GM12878 (cell line): ENCODE measurements at regions not wholly inside any gene's neighbourhood (a gene's known extent, or its start where the extent isn't known, plus 50 kb on each side); places are given as distances from the start of the nearest gene placed in this dataset.

ENCODE experiments used
- ATAC-seq: fragments of 200-7000 bp; cut with Tn5 transposase; 3 replicates; pipeline ENCODE4 v1.9.1; 2020; ENCODE audit warnings: mild to moderate bottlenecking, moderate library complexity
- BruUV-seq: library from RNA; stranded (reverse); fragments of 400-500 nt; replicated peaks from 2 replicates; lab custom pipeline; 2021; lab: Mats Ljungman, UMichigan
- CTCF ChIA-PET: fragments of 300-600 bp; sonication (Branson Sonifier 250); formaldehyde crosslinking; extraction: SDS; loops from one replicate; lab custom pipeline; 2021; ENCODE audit warnings: inconsistent platforms; lab: Yijun Ruan, JAX
- POLR2A ChIA-PET: fragments of 350-600 bp; formaldehyde crosslinking; extraction: SDS; loops from one replicate; lab custom pipeline; 2021; ENCODE audit warnings: inconsistent platforms; lab: Charles Lee
- RAD21 ChIA-PET: fragments of 300-600 bp; sonication (Branson Sonifier 250); formaldehyde crosslinking; loops from one replicate; lab custom pipeline; 2023; ENCODE audit warnings: antibody characterized with exemption; ENCODE audit not compliant: unreplicated experiment; lab: Charles Lee
- SMC1A ChIA-PET: fragments of 300-600 bp; sonication (Branson Sonifier 250); formaldehyde crosslinking; loops from one replicate; lab custom pipeline; 2023; ENCODE audit not compliant: unreplicated experiment, uncharacterized antibody; lab: Charles Lee
- DNase-seq: peaks from one replicate; pipeline ENCODE4 v3.0.0-alpha.2; 2011; ENCODE audit warnings: low read depth, low spot score
- FAIRE-seq: peaks from 3 replicates; lab custom pipeline; 2011; peaks lifted over from hg19 to GRCh38; lab: Jason Lieb, UNC
- H2AFZ ChIP-seq: 2 replicates; pipeline ENCODE4 v1.6.0; 2011; ENCODE audit warnings: low read depth, low read length, control low read depth; ENCODE audit not compliant: control insufficient read depth
- H3K27ac ChIP-seq: 2 replicates; pipeline ENCODE4 v1.5.1; 2011; ENCODE audit warnings: control low read depth; ENCODE audit not compliant: control insufficient read depth, insufficient read depth
- H3K27me3 ChIP-seq, 2 experiments: replicated peaks in 1 of 2; 2 replicates each; pipeline versions ENCODE4 v1.6.0 to v1.6.1; 2011; ENCODE audit warnings: low read length in 1 of 2; ENCODE audit not compliant: control insufficient read depth in 2 of 2, insufficient read depth in 2 of 2
- H3K36me3 ChIP-seq, 2 experiments: 2 replicates each; pipeline ENCODE4 v1.5.1; 2011; ENCODE audit warnings: low read length in 1 of 2; ENCODE audit not compliant: control insufficient read depth in 2 of 2, insufficient read depth in 2 of 2
- H3K4me1 ChIP-seq: 2 replicates; pipeline ENCODE4 v1.6.1; 2011; ENCODE audit warnings: mild to moderate bottlenecking, low read length, moderate library complexity, mixed read lengths; ENCODE audit not compliant: control insufficient read depth, insufficient read depth
- H3K4me2 ChIP-seq: 2 replicates; pipeline ENCODE4 v1.6.0; 2011; ENCODE audit warnings: control low read depth; ENCODE audit not compliant: control insufficient read depth, insufficient read depth
- H3K4me3 ChIP-seq: fragments of 200-600 bp; sonication (generic); 2 replicates; pipeline ENCODE4 v1.5.1; 2016
- H3K79me2 ChIP-seq: 2 replicates; pipeline ENCODE4 v1.6.0; 2011; ENCODE audit warnings: low read length; ENCODE audit not compliant: control insufficient read depth, insufficient read depth
- H3K9ac ChIP-seq: 2 replicates; pipeline ENCODE4 v1.8.0; 2011; ENCODE audit warnings: low read length, control low read depth, mixed read lengths; ENCODE audit not compliant: control insufficient read depth, insufficient read depth
- H3K9me3 ChIP-seq: replicated peaks from 3 replicates; pipeline ENCODE4 v1.5.1; 2011; ENCODE audit warnings: mild to moderate bottlenecking, low read length; ENCODE audit not compliant: control insufficient read depth, insufficient read depth
- H4K20me1 ChIP-seq: 2 replicates; pipeline ENCODE4 v1.6.0; 2011; ENCODE audit not compliant: control insufficient read depth, insufficient read depth
- CTCF ChIP-seq, 3 experiments: IDR thresholded peaks in 2 of 3; conservative IDR thresholded peaks in 1 of 3; 2 replicates each; pipeline ENCODE4 v1.5.1; 2011; ENCODE audit warnings: low read depth in 3 of 3, low read length in 3 of 3, mild to moderate bottlenecking in 3 of 3, control low read depth in 2 of 3, moderate library complexity in 2 of 3, inconsistent platforms in 1 of 3, mixed read lengths in 1 of 3; ENCODE audit not compliant: control insufficient read depth in 2 of 3, insufficient read depth in 1 of 3; ENCODE audit errors: extremely low read depth in 1 of 3
- PAX5 ChIP-seq: IDR thresholded peaks from 2 replicates; pipeline ENCODE4 v1.6.1; 2011; ENCODE audit warnings: low read depth, low read length, borderline replicate concordance
- WGBS: methylation state at CpG from one replicate; pipeline ENCODE4 v1.1.6; 2016; ENCODE audit warnings: low lambda C conversion rate; ENCODE audit not compliant: insufficient replicate concordance, insufficient coverage; ENCODE audit errors: missing lambda C conversion rate; 5-methylcytosine and 5-hydroxymethylcytosine counted together
- in situ Hi-C: fragments of 300-500 bp; cut with MboI; formaldehyde crosslinking; loops from 9 replicates; pipeline ENCODE4 v1.14.3; 2018; ENCODE audit warnings: mixed read lengths
- intact Hi-C: fragments of 100-400 bp; cut with micrococcal nuclease; formaldehyde crosslinking; loops from one replicate; pipeline ENCODE4 v1.14.2; 2022; ENCODE audit not compliant: unreplicated experiment

- BruUV-seq: no TSS peak
- POLR2A ChIA-PET: interaction anchor here (0.5 kb wide), 1 partner anchor 57 kb away, joined by 4 read pairs; no protein-coding TSS in a partner anchor
- no peaks in the 10 kb centered on the region for H3K36me3 ChIP-seq
- no peak for ATAC-seq
- no peak overlapping the region for H3K4me3 ChIP-seq
- no peak for DNase-seq
- SMC1A ChIA-PET: interaction anchor here (0.8 to 1.6 kb wide), 4 partner anchors 10 to 183 kb away, joined by 3 to 4 read pairs (median 4); no protein-coding TSS in a partner anchor
- H3K79me2 ChIP-seq: peaks cover 2% of the 10 kb centered on the region; the same call in 1 of the 2 replicates
- RAD21 ChIA-PET: interaction anchor here (0.6 to 1.1 kb wide), 4 partner anchors 68 to 169 kb away, joined by 3 read pairs; no protein-coding TSS in a partner anchor
- H3K9ac ChIP-seq: no peak overlapping the region
- peaks cover 8% of the 10 kb centered on the region; the same call in 1 of the 2 replicates for H3K4me1 ChIP-seq
- intact Hi-C loops: loop anchor here (10.0 kb wide), 2 partner anchors 232 to 262 kb away; no protein-coding TSS in a partner anchor
- TF ChIP-seq CTCF (IDR thresholded peaks at IDR 0.05 in 2 of 3, conservative IDR thresholded peaks at IDR 0.05 in 1 of 3; ENCODE audit: control insufficient read depth in 2 of 3, extremely low read depth in 1 of 3, insufficient read depth in 1 of 3, low read depth in 3 of 3, low read length in 3 of 3) (0 out of 6 replicates have a peak, but pooled peaks of 1 of the 3 experiments have one; percentile 1), PAX5 (no peak)
- CTCF ChIA-PET: interaction anchor here (0.8 to 6.0 kb wide), 14 partner anchors 10 to 415 kb away, joined by 3 to 41 read pairs (median 4); no protein-coding TSS in a partner anchor
- FAIRE-seq: no peak
- in situ Hi-C loops: no loop called here
- H3K27ac ChIP-seq: no peak overlapping the region
- no peaks in the 10 kb centered on the region for H4K20me1 ChIP-seq
- 65% methylated on average over 1 of the region's 1 CpG for WGBS
- peaks cover 3% of the 10 kb centered on the region; the same call in 1 of the 3 replicates for H3K9me3 ChIP-seq
- H3K4me2 ChIP-seq: no peak overlapping the region
- no peaks in the 10 kb centered on the region for H3K27me3 ChIP-seq
- H2AFZ ChIP-seq: no peak overlapping the region
These were observed 110.8 kb downstream of the LHX2 start for GRCh38 chr9:124122321-124122720.
